ENCODE measurements at regions not wholly inside any gene's neighbourhood (a gene's known extent, or its start where the extent isn't known, plus 50 kb on each side); places are given as distances from the start of the nearest gene placed in this dataset.
"Not testable (repeated sequence)": the region's sequence is repeated elsewhere in the genome, so short reads cannot be mapped to it uniquely, and the experiment has no call there.

- Histone ChIP-seq H3K4me3 (no peak overlapping the region), H3K9me3 (replicated peaks in 1 of 11) (no peaks in the 10 kb centered on the region), H3K27me3 (no peaks in the 10 kb centered on the region), H3K4me2 (no peak overlapping the region), H3K4me1 (no peaks in the 10 kb centered on the region), H4K20me1 (no peaks in the 10 kb centered on the region), H3K9ac (no peak overlapping the region), H3K27ac (no peak overlapping the region), H3K36me3 (no peaks in the 10 kb centered on the region)
- no peak for TF ChIP-seq Cebpa-rat (IDR thresholded peaks at IDR 0.05)
Observed at GRCh38 chr7:68224041-68224741, 1227.6 kb downstream of the TYW1 start.

GRCh38 chr7:68231011-68231410, 1234.4 kb downstream of the TYW1 start:
- not testable (repeated sequence) for H3K36me3 ChIP-seq; H3K4me2 ChIP-seq; H3K9ac ChIP-seq; H3K9me3 ChIP-seq (replicated peaks in 1 of 11); H3K4me3 ChIP-seq; H3K27ac ChIP-seq; H3K27me3 ChIP-seq; H4K20me1 ChIP-seq
- H3K4me1 ChIP-seq = peaks cover 3 to 14% (median 10%) of the 10 kb centered on the region in 10 experiments; a peak in 16 of 20 replicates

GRCh38 chr7:68235937-68236336, 1239.3 kb downstream of the TYW1 start:
- Histone ChIP-seq H3K4me2 (peak overlapping the region in 7 of 11 experiments; percentile 11 to 58 (median 29); a peak in 11 of 22 replicates), H4K20me1 (no peaks in the 10 kb centered on the region), H3K4me3 (no peak overlapping the region), H3K27ac (no peak overlapping the region), H3K4me1 (peaks cover 8 to 18% (median 12%) of the 10 kb centered on the region in 10 experiments; a peak in 17 of 20 replicates), H3K9me3 (replicated peaks in 1 of 11) (peaks cover 4 to 15% (median 11%) of the 10 kb centered on the region in 11 experiments), H3K27me3 (no peaks in the 10 kb centered on the region), H3K9ac (no peak overlapping the region), H3K36me3 (no peaks in the 10 kb centered on the region)
- TF ChIP-seq Cebpa-rat (IDR thresholded peaks at IDR 0.05) = no peak

GRCh38 chr7:68238204-68238805, 1241.7 kb downstream of the TYW1 start:
- no peaks in the 10 kb centered on the region for H3K27me3 ChIP-seq
- H3K9ac ChIP-seq = no peak overlapping the region
- H3K36me3 ChIP-seq = 0 out of 22 replicates have a peak, but pooled peaks cover 0 to 3% (median 0%) of the 10 kb centered on the region in 11 experiments
- no peak overlapping the region for H3K4me3 ChIP-seq
- no peak overlapping the region for H3K4me2 ChIP-seq
- no peak for TF ChIP-seq Cebpa-rat (IDR thresholded peaks at IDR 0.05)
- peaks cover 16 to 31% (median 23%) of the 10 kb centered on the region in 11 experiments for H3K9me3 ChIP-seq (replicated peaks in 1 of 11)
- peaks cover 8 to 18% (median 12%) of the 10 kb centered on the region in 10 experiments; a peak in 17 of 20 replicates for H3K4me1 ChIP-seq
- no peak overlapping the region for H3K27ac ChIP-seq
- H4K20me1 ChIP-seq = no peaks in the 10 kb centered on the region

GRCh38 chr7:68243128-68243527, 1246.5 kb downstream of the TYW1 start:
- Histone ChIP-seq H3K4me3 (no peak overlapping the region), H3K27ac (no peak overlapping the region), H3K9me3 (replicated peaks in 1 of 11) (peaks cover 16 to 31% (median 23%) of the 10 kb centered on the region in 11 experiments), H4K20me1 (no peaks in the 10 kb centered on the region), H3K27me3 (no peaks in the 10 kb centered on the region), H3K9ac (no peak overlapping the region), H3K36me3 (0 out of 22 replicates have a peak, but pooled peaks cover 0 to 3% (median 0%) of the 10 kb centered on the region in 11 experiments), H3K4me2 (no peak overlapping the region), H3K4me1 (no peaks in the 10 kb centered on the region)
- no peak for TF ChIP-seq Cebpa-rat (IDR thresholded peaks at IDR 0.05)

GRCh38 chr7:68244389-68244788, 1247.8 kb downstream of the TYW1 start:
- Histone ChIP-seq H3K27ac (no peak overlapping the region), H3K36me3 (0 out of 22 replicates have a peak, but pooled peaks cover 0 to 3% (median 0%) of the 10 kb centered on the region in 11 experiments), H3K9ac (no peak overlapping the region), H3K4me2 (no peak overlapping the region), H3K4me3 (no peak overlapping the region), H3K4me1 (no peaks in the 10 kb centered on the region), H3K27me3 (no peaks in the 10 kb centered on the region), H4K20me1 (no peaks in the 10 kb centered on the region), H3K9me3 (replicated peaks in 1 of 11) (peaks cover 16 to 31% (median 23%) of the 10 kb centered on the region in 11 experiments)
- TF ChIP-seq Cebpa-rat (IDR thresholded peaks at IDR 0.05) = no peak

- Histone ChIP-seq H3K4me2 (no peak overlapping the region), H3K9me3 (replicated peaks in 1 of 11) (peaks cover 14 to 21% (median 15%) of the 10 kb centered on the region in 11 experiments), H3K27ac (no peak overlapping the region), H3K36me3 (0 out of 22 replicates have a peak, but pooled peaks cover 0 to 3% (median 0%) of the 10 kb centered on the region in 11 experiments), H3K4me3 (no peak overlapping the region), H3K4me1 (no peaks in the 10 kb centered on the region), H3K9ac (no peak overlapping the region), H4K20me1 (no peaks in the 10 kb centered on the region), H3K27me3 (no peaks in the 10 kb centered on the region)
- no peak for TF ChIP-seq Cebpa-rat (IDR thresholded peaks at IDR 0.05)
Observed at GRCh38 chr7:68245688-68246087, 1249.1 kb downstream of the TYW1 start.

GRCh38 chr7:68246189-68246633, 1249.6 kb downstream of the TYW1 start:
- H3K27me3 ChIP-seq = no peaks in the 10 kb centered on the region
- H3K9ac ChIP-seq = no peak overlapping the region
- no peak overlapping the region for H3K4me2 ChIP-seq
- no peak for TF ChIP-seq Cebpa-rat (IDR thresholded peaks at IDR 0.05)
- H3K9me3 ChIP-seq (replicated peaks in 1 of 11) = peaks cover 9 to 15% (median 9%) of the 10 kb centered on the region in 11 experiments
- 0 out of 22 replicates have a peak, but pooled peaks cover 0 to 3% (median 0%) of the 10 kb centered on the region in 11 experiments for H3K36me3 ChIP-seq
- H3K27ac ChIP-seq = no peak overlapping the region
- H4K20me1 ChIP-seq = no peaks in the 10 kb centered on the region
- H3K4me1 ChIP-seq = no peaks in the 10 kb centered on the region
- no peak overlapping the region for H3K4me3 ChIP-seq

- Histone ChIP-seq H3K4me3 (no peak overlapping the region), H3K4me2 (no peak overlapping the region), H4K20me1 (no peaks in the 10 kb centered on the region), H3K9me3 (replicated peaks in 1 of 11) (peaks cover 0 to 13% (median 4%) of the 10 kb centered on the region in 11 experiments; a peak in 17 of 22 replicates), H3K27ac (no peak overlapping the region), H3K36me3 (no peaks in the 10 kb centered on the region), H3K27me3 (no peaks in the 10 kb centered on the region), H3K4me1 (no peaks in the 10 kb centered on the region), H3K9ac (no peak overlapping the region)
- TF ChIP-seq Cebpa-rat (IDR thresholded peaks at IDR 0.05) = no peak
Observed at GRCh38 chr7:68247126-68247525, 1250.5 kb downstream of the TYW1 start.

Measured in BLaER1 treated with 17β-estradiol and CSF1 and Interleukin-3, amounts not matched to agents 10 nM and 100 nM (cell line).